Loucy (cell line): ENCODE measurements at regions not wholly inside any gene's neighbourhood (a gene's known extent, or its start where the extent isn't known, plus 50 kb on each side); places are given as distances from the start of the nearest gene placed in this dataset.

Source experiments
- H2AFZ ChIP-seq: fragments of 200-600 bp; sonication (generic); 2 replicates; pipeline ENCODE4 v1.6.0; 2016; ENCODE audit warnings: antibody characterized with exemption, mild to moderate bottlenecking, low read length, moderate library complexity
- H3F3A ChIP-seq: fragments of 200-600 bp; 2 replicates; pipeline ENCODE4 v1.6.0; 2016; ENCODE audit warnings: antibody characterized with exemption, low read depth, mild to moderate bottlenecking
- H3K27me3 ChIP-seq: fragments of 200-600 bp; sonication (generic); 2 replicates; pipeline ENCODE4 v1.6.1; 2014; ENCODE audit warnings: low read length, mild to moderate bottlenecking; ENCODE audit not compliant: insufficient read depth, poor library complexity, severe bottlenecking
- H3K36me3 ChIP-seq: fragments of 200-600 bp; sonication (generic); 2 replicates; pipeline ENCODE4 v1.6.1; 2016; ENCODE audit warnings: low read length; ENCODE audit not compliant: insufficient read depth
- H3K4me1 ChIP-seq: fragments of 200-600 bp; sonication (generic); 2 replicates; pipeline ENCODE4 v1.5.1; 2014; ENCODE audit warnings: low read length, mild to moderate bottlenecking; ENCODE audit not compliant: insufficient read depth, poor library complexity, severe bottlenecking
- H3K4me2 ChIP-seq: fragments of 200-600 bp; sonication (generic); 2 replicates; pipeline ENCODE4 v1.6.0; 2014; ENCODE audit warnings: antibody characterized with exemption, low read length, low read depth, mild to moderate bottlenecking; ENCODE audit not compliant: poor library complexity, severe bottlenecking
- H3K4me3 ChIP-seq: fragments of 200-600 bp; sonication (generic); 2 replicates; pipeline ENCODE4 v1.5.1; 2014; ENCODE audit warnings: low read length, mild to moderate bottlenecking, mixed read lengths; ENCODE audit not compliant: poor library complexity, severe bottlenecking
- H3K79me2 ChIP-seq: fragments of 200-600 bp; sonication (generic); 2 replicates; pipeline ENCODE4 v1.6.1; 2014; ENCODE audit warnings: low read length; ENCODE audit not compliant: insufficient read depth
- H3K9ac ChIP-seq: fragments of 200-600 bp; sonication (generic); 2 replicates; pipeline ENCODE4 v1.6.0; 2014; ENCODE audit warnings: mild to moderate bottlenecking, low read depth, low read length, moderate library complexity; ENCODE audit not compliant: poor library complexity, severe bottlenecking
- H3K9me2 ChIP-seq: fragments of 200-600 bp; sonication (generic); replicated peaks from 2 replicates; pipeline ENCODE4 v1.6.1; 2016; ENCODE audit warnings: low read depth, low read length, mixed read lengths
- H3K9me3 ChIP-seq: fragments of 200-600 bp; sonication (generic); 2 replicates; pipeline ENCODE4 v1.6.1; 2014; ENCODE audit warnings: mild to moderate bottlenecking, antibody characterized with exemption, low read length, low read depth; ENCODE audit not compliant: insufficient read depth
- H4K20me1 ChIP-seq: fragments of 200-600 bp; sonication (generic); 2 replicates; pipeline ENCODE4 v1.6.0; 2014; ENCODE audit warnings: antibody characterized with exemption, low read length, mild to moderate bottlenecking; ENCODE audit not compliant: insufficient read depth, poor library complexity, severe bottlenecking
- EZH2phosphoT487 ChIP-seq: fragments of 200-600 bp; IDR thresholded peaks from 2 replicates; pipeline ENCODE4 v1.6.1; 2018; ENCODE audit warnings: antibody characterized with exemption, mild to moderate bottlenecking, moderate library complexity, borderline replicate concordance
- TF ChIP-seq, protein P1 (sequence below): fragments of 200-600 bp; sonication (generic); conservative IDR thresholded peaks from 2 replicates; pipeline ENCODE4 v1.5.1; 2014; ENCODE audit warnings: mild to moderate bottlenecking, antibody characterized with exemption, low read length

DNA sequence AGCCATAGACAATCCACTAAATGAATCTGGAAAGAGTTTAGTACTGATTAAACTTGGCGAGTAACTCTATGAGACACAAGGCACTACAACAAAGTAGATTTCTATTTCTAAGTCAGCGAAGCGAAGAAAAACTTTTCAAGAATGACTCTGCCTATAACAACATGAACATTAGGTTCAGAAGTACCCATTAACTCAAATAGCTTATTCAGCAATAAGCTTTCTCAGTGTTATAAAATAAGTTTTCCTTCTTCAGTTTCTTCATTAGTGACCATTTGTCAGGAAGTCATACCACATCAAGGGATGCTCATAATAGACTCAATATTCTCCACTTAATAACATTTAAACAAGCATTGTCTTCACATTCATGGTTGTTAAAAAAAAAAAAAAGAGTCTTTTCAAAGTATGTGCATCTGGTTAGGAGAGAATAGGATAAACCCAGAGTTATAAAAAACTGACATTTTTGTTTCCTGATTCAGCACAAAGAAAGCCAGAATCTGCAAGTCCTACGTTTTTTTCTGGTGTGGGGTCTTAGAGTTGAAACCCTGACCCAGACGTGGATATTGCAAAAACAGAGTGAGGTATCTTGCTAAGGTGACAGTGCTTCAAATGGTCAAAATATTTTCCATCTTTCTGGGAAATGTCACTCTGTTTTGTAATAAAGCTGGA, 148.2 kb upstream of the PREP start:
- Histone ChIP-seq H4K20me1 (no peaks in the 10 kb centered on the region), H3K4me2 (no peak overlapping the region), H3K9ac (no peak overlapping the region), H3K27me3 (no peaks in the 10 kb centered on the region), H3K79me2 (no peaks in the 10 kb centered on the region), H3K36me3 (no peaks in the 10 kb centered on the region), H3F3A (no peaks in the 10 kb centered on the region), H3K4me3 (no peak overlapping the region), H3K9me2 (no peaks in the 10 kb centered on the region), H3K4me1 (no peaks in the 10 kb centered on the region), H3K9me3 (no peaks in the 10 kb centered on the region), H2AFZ (no peak overlapping the region)
- TF ChIP-seq, protein P1, sequence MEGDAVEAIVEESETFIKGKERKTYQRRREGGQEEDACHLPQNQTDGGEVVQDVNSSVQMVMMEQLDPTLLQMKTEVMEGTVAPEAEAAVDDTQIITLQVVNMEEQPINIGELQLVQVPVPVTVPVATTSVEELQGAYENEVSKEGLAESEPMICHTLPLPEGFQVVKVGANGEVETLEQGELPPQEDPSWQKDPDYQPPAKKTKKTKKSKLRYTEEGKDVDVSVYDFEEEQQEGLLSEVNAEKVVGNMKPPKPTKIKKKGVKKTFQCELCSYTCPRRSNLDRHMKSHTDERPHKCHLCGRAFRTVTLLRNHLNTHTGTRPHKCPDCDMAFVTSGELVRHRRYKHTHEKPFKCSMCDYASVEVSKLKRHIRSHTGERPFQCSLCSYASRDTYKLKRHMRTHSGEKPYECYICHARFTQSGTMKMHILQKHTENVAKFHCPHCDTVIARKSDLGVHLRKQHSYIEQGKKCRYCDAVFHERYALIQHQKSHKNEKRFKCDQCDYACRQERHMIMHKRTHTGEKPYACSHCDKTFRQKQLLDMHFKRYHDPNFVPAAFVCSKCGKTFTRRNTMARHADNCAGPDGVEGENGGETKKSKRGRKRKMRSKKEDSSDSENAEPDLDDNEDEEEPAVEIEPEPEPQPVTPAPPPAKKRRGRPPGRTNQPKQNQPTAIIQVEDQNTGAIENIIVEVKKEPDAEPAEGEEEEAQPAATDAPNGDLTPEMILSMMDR: no peak
- no peak for TF ChIP-seq EZH2phosphoT487

- Histone ChIP-seq H3K27me3 (no peaks in the 10 kb centered on the region), H2AFZ (no peak overlapping the region), H4K20me1 (no peaks in the 10 kb centered on the region), H3K4me1 (no peaks in the 10 kb centered on the region), H3K36me3 (no peaks in the 10 kb centered on the region), H3K4me3 (no peak overlapping the region), H3K9ac (no peak overlapping the region), H3F3A (no peaks in the 10 kb centered on the region), H3K79me2 (no peaks in the 10 kb centered on the region), H3K9me2 (no peaks in the 10 kb centered on the region), H3K9me3 (no peaks in the 10 kb centered on the region), H3K4me2 (no peak overlapping the region)
- TF ChIP-seq EZH2phosphoT487: no peak
- TF ChIP-seq, protein P1: no peak
These were observed 143.9 kb upstream of the PREP start for GRCh38 chr6:105546754-105547153.

- Histone ChIP-seq H3K27me3 (no peaks in the 10 kb centered on the region), H3K79me2 (no peaks in the 10 kb centered on the region), H3K4me3 (no peak overlapping the region), H2AFZ (no peak overlapping the region), H4K20me1 (no peaks in the 10 kb centered on the region), H3F3A (no peaks in the 10 kb centered on the region), H3K36me3 (no peaks in the 10 kb centered on the region), H3K9me3 (no peaks in the 10 kb centered on the region), H3K9ac (no peak overlapping the region), H3K4me1 (no peaks in the 10 kb centered on the region), H3K4me2 (no peak overlapping the region), H3K9me2 (no peaks in the 10 kb centered on the region)
- TF ChIP-seq EZH2phosphoT487: no peak
- TF ChIP-seq, protein P1: no peak
These were observed 143.3 kb upstream of the PREP start for GRCh38 chr6:105545947-105546731.
